NT2/D1 (cell line): ENCODE measurements at regions not wholly inside any gene's neighbourhood (a gene's known extent, or its start where the extent isn't known, plus 50 kb on each side); places are given as distances from the start of the nearest gene placed in this dataset.

Experiments
- SUZ12 ChIP-seq: IDR thresholded peaks from 2 replicates; pipeline ENCODE4 v1.6.1; 2011; ENCODE audit not compliant: insufficient read length, insufficient read depth; ENCODE audit errors: extremely low read depth
- YY1 ChIP-seq: IDR thresholded peaks from 2 replicates; pipeline ENCODE4 v1.6.1; 2011; ENCODE audit not compliant: insufficient read length, insufficient read depth
- ZNF274 ChIP-seq: IDR thresholded peaks from 2 replicates; pipeline ENCODE4 v1.6.1; 2011; ENCODE audit warnings: mild to moderate bottlenecking, low read depth, low read length

- TF ChIP-seq SUZ12 (no peak), YY1 (no peak), ZNF274 (no peak)
Measured at GRCh38 chr11:15453211-15453765, 338.6 kb downstream of the INSC start.
